ENCODE measurements at regions not wholly inside any gene's neighbourhood (a gene's known extent, or its start where the extent isn't known, plus 50 kb on each side); places are given as distances from the start of the nearest gene placed in this dataset.

DNA sequence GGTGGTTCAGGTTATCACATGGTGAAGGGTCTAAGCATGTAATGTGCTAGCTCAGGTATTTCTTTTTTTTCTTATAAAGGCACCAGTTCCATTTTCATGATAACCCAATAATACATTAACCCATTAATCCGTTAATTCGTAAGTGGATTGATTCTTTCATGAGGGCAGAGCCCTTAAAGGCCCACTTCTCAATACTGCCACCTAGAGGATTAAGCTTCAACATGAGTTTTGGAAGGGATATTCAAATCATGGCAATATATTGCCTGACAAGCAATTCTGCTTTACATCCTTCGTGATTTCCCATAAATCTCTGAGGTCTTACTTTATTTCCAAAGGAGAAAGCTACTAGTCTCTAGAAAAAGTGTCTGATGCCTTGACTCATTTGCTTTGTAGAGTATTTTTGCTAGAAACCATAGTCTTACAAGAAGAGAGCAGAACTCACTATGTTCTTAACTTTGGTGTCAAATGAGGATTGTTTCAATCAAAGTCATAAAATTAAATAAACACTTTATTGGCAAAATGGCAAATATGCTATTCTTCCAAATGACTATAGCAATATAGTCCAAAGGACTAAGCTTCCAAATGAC lies 271.3 kb downstream of the KCNS3 start:
- no peak for DNase-seq (ENCODE audit: low read depth in 2 of 2)

DNA sequence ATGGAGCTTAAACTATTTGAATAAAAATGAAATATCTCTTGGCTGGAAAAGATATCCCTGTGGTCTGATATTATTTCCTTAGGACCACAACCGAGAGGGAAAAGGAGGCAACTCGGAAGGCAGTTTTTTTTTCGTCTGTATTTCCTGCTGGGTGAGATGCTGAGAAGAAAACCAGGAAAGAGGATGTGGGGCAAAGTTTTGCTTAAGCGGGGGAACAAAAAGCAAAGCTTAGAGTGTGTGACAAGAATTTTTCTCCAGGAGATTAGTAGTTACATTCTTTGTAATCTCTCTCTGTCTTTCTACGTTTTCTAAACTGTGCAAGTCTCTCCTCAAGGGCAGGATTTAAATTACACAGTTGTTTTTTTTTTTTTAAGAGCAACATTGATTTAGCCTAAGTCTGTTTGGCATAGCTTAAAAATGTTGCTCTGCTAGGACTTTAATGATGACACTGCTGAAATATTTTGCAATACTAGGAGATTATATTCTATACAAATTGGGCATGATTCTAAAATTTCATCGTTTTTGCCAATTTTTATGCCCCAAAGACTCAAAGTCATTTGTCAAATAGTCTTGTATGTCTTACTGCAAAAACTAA lies 258.5 kb downstream of the KCNS3 start:
- no peak for DNase-seq (ENCODE audit: low read depth in 2 of 2)

DNA sequence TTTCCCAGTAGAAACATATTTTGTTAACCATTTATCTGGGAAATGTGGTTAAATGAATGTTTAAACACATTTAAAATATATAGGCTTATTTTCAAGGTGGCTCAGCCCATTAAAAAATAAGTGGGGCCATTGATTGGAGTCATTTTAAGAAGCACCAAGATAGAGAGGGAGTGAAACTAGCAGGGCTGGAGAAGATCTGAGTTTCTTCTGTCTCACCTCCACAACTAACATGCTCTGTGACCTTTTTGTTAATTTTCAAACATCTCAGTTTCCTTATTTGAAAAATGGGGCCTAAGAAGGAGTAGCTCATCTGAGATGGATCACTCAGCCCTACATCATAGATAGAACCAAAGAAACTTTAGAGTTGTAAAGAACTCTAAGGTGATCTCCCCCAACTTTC lies 254.8 kb downstream of the KCNS3 start:
- no peak for DNase-seq (ENCODE audit: low read depth in 2 of 2)

DNA sequence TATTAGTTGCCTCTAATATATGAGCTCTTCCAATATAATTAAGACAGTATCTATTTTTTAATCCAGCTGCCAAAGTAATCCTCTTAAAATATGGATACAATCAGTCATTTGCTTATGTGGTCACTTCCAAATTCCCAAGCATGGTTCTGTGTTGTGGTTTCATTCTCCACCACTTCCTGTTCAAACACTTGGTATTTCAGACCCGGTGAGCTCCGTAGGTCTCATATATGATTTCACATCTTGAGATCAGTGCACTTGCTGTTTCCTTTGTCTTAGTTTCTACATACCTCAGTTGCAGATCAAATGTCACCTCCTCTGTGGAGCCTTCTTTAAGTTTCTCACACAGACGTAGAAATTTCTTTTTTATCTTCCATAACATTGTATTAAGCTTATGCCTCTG lies 254.2 kb downstream of the KCNS3 start:
- DNase-seq (ENCODE audit: low read depth in 2 of 2), result no peak

GRCh38 chr2:18131761-18132160 lies 253.3 kb downstream of the KCNS3 start:
- DNase-seq (ENCODE audit: low read depth in 2 of 2), result no peak

DNA sequence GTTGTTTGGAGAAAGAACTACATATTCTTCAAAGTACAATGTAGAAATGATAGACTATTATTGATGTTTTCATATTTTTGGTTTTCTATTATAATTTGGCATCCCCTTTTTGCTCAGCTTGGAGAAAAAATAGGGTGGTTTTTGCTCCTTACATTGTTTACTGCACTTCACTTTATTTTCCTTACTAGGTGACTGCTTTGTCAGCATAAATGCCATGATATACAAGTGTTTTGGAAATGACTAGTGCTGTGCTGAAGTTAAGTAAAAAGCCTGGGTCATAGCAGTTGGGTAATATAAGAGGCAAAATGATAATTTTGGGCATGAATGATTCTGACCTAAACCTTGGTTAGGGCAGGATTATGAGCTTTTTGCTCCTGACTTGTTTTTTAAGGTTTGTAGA lies 250.9 kb downstream of the KCNS3 start:
- DNase-seq (ENCODE audit: low read depth in 2 of 2), result no peak

GRCh38 chr2:18125303-18125702 lies 246.8 kb downstream of the KCNS3 start:
- no peak for DNase-seq (ENCODE audit: low read depth in 2 of 2)

GRCh38 chr2:18124116-18124835 lies 245.8 kb downstream of the KCNS3 start:
- DNase-seq (ENCODE audit: low read depth in 2 of 2), result no peak

- no peak for DNase-seq (ENCODE audit: low read depth in 2 of 2)
Measured at GRCh38 chr2:18123577-18123976, 245.1 kb downstream of the KCNS3 start.

DNA sequence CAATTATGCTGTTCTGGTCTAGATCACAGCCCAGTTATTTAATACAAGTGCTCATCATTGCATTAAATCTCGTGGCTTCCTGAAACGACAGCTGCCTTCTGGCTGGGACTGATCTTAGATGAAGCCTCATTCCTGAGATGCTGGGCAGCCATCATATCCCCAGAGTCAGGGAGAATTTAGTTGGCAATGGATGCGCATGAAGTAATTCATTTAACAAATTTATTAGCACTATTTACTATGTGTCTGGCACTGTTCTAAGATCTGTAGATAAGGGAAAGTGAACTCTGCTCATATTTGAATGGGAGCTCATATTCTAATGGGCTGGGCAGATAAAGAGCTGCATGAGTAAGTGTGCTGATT lies 244.7 kb downstream of the KCNS3 start:
- DNase-seq (ENCODE audit: low read depth in 2 of 2), result no peak

GRCh38 chr2:18122544-18123210 lies 244.2 kb downstream of the KCNS3 start:
- DNase-seq (ENCODE audit: low read depth in 2 of 2), result no peak

DNA sequence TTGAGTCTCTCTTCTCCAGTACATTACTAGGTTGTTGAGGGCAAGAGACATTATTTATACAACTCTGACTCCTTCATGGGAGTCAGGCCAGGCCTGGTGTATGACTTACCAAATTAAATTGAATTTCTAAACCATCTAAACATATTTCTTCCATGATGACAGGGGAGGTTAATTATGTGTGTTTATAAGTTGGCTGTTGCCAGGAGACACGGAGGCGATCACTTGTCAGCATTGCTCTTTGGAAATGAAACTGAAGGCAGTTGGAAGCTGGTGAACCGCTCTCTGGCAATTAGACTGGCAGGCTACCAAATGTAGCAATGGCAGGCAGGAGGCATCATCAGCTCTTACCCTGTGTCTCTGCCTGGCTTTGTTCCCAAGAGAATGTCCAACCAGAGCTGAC lies 241.4 kb downstream of the KCNS3 start:
- no peak for DNase-seq (ENCODE audit: low read depth in 2 of 2)

DNA sequence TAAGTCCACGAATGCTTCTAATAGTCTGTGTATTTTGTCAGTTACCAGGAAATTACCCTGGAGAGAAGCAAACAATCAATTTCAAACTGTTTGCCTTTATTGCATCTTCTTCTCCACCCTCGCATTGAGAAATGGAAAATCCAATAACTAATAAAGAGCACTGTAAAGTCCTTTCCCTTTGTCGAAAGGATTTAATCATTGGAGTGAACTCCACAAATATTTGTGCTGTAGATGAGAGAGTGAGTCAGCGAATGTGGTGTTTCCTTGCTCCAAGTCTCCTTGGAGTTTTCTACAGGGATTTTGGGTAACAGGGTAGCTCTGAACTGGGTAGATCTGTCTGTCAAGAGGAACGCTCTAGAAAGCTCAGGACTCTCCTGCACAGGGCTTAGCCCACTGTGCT lies 240.2 kb downstream of the KCNS3 start:
- DNase-seq (ENCODE audit: low read depth in 2 of 2), result no peak

DNA sequence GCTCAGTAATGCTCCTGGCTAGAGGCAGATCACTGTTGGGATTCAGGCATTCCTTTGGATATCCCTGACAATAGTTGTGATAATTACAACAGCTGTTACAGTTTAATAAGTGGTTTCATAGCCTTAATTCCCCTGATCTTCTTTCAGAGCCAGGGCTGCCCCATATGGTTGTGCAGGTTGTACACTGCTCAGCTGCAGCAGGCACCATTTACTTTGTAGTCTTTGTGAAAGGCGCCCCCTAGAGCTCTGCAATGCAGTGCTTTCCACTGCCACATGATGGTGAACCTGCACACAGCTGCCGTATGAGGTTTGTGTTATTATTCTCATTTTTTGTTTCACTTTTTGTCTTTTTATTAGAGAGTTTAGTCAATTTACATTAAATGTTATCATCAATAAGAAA lies 239.1 kb downstream of the KCNS3 start:
- no peak for DNase-seq (ENCODE audit: low read depth in 2 of 2)

GRCh38 chr2:18110222-18110621 lies 231.8 kb downstream of the KCNS3 start:
- DNase-seq (ENCODE audit: low read depth in 2 of 2), result no peak

GRCh38 chr2:18106841-18107240 lies 228.4 kb downstream of the KCNS3 start:
- no peak for DNase-seq (ENCODE audit: low read depth in 2 of 2)

DNA sequence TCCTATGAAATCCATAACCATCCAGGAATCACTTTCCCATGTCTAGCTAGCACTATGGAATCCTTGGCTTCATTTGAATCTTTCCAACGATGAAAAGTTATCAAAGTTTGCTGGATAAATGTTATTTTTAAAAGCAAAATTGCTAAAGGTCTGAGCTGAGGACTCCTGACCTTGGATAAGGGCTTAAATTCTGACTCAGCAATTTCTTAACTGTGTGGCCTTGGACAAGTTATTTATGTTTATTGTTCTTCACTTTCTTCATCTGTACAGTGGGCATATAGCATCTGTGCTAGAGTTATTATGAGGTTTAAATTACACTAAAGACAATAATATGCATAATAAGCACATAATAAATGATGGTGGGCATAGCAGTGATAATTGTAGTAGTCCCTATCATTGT lies 227.5 kb downstream of the KCNS3 start:
- no peak for DNase-seq (ENCODE audit: low read depth in 2 of 2)

GRCh38 chr2:18104595-18105224 lies 226.2 kb downstream of the KCNS3 start:
- no peak for DNase-seq (ENCODE audit: low read depth in 2 of 2)

DNA sequence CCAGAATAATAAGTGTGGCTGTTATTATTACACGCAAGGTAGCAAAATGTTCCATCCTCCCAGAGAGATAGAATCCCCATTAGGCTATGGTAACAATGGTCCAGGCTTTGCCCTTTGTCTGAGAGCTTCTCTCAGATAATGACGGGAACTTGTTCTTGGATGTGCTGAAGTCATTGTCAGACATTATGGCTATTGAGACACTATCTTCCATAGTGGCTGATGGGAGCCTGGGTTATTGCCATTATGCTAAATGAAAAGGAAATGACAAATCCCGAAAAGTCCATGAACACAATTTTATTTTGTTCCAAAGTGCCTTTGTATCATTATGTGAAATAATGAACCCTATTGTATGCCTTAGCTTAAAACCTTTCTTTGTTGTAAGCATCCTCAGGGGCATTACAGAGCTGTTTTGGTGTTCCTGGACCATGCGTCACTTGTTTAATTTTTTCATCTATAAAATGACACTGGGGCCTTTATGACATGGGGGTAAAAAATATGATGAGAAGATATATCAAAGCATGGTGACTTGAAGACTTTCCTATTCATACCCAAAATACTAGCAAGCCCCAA lies 218.5 kb downstream of the KCNS3 start:
- no peak for DNase-seq (ENCODE audit: low read depth in 2 of 2)

DNA sequence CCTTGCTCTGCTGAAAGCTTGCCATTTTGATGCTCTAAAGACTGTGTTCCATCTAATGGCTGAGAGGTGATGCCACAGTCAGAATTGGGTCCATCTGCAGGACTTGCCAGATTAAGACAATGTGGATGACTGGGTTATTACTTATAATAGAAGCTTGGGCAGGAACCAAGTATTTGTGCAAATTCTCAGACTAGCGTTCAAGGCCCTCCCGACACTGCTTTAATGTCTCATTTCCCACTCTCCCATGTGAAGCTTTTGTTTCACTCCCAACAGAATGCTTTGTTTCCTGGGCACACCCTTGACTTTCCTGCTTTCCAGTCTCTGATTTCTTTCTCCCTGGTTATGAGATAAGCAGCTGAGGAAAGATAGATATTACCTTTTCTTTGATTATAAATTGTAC lies 215.8 kb downstream of the KCNS3 start:
- no peak for DNase-seq (ENCODE audit: low read depth in 2 of 2)

- no peak for DNase-seq (ENCODE audit: low read depth in 2 of 2)
Measured at GRCh38 chr2:18093196-18093595, 214.7 kb downstream of the KCNS3 start.

DNA sequence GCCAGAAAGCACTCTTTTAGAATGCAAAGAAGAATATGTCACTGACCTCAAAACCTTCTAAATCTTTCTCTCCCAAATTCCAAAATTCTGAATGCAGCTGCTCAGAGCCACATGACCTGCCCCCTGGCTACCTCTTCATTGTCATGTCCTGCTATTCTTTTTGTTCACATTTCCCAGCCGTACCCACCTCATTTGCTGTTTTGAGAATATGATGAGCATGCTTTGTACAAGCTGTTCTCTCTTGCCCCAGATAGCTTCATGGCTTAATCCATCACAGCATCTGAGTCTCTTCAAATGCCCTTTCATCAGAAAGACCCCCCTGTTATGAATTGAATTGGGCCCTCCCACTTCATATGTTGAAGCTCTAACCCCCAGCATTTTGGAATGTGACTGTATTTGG lies 214.3 kb downstream of the KCNS3 start:
- DNase-seq (ENCODE audit: low read depth in 2 of 2), result no peak
